ENCODE measurements at regions not wholly inside any gene's neighbourhood (a gene's known extent, or its start where the extent isn't known, plus 50 kb on each side); places are given as distances from the start of the nearest gene placed in this dataset.

GRCh38 chr2:62304429-62305417 is 108.8 kb downstream of the B3GNT2 start:
- H3F3A ChIP-seq (ENCODE audit: insufficient read depth, low read depth), result peaks cover 63% of the 10 kb centered on the region
- TF ChIP-seq EZH2 (IDR thresholded peaks at IDR 0.05; ENCODE audit: low read depth) (no peak), CTCF (conservative IDR thresholded peaks at IDR 0.05) (no peak)
- H3K4me2 ChIP-seq, result peak overlapping the region; percentile 85
- H3K79me2 ChIP-seq (ENCODE audit: low read depth), result no peaks in the 10 kb centered on the region
- ChIA-PET CTCF (interaction anchor here (1.2 kb wide), 1 partner anchor 107 kb away, joined by 6 read pairs; no protein-coding TSS in a partner anchor), POLR2A (ENCODE audit: unreplicated experiment) (interaction anchor here (0.5 to 0.7 kb wide), 5 partner anchors 11 to 143 kb away, joined by 3 to 4 read pairs (median 4); no protein-coding TSS in a partner anchor)
- DNase-seq, result peak; percentile 96 to 100
- intact Hi-C loops (cut with micrococcal nuclease; ENCODE audit: unreplicated experiment), result loop anchor here (1.0 to 10.0 kb wide), 8 partner anchors 11 to 542 kb away; partner anchors contain the start of gene EHBP1
- H3K27me3 ChIP-seq (ENCODE audit: insufficient read depth, low read depth), result no peaks in the 10 kb centered on the region
- peak overlapping the region; percentile 68 for H2AFZ ChIP-seq
- H3K36me3 ChIP-seq (ENCODE audit: low read depth), result no peaks in the 10 kb centered on the region
- H3K9me3 ChIP-seq (ENCODE audit: insufficient read depth, low read depth), result no peaks in the 10 kb centered on the region
- H3K4me3 ChIP-seq, result peak overlapping the region; percentile 26; the same call in 1 of the 2 replicates
- TSS peak; percentile 84 for BruUV-seq (replicated peaks)
- H4K20me1 ChIP-seq (ENCODE audit: insufficient read depth), result no peaks in the 10 kb centered on the region
- peak overlapping the region; percentile 99 for H3K27ac ChIP-seq
- peaks cover 64% of the 10 kb centered on the region for H3K4me1 ChIP-seq (replicated peaks; ENCODE audit: insufficient read depth)
- no peaks in the 10 kb centered on the region for H3K9me2 ChIP-seq (ENCODE audit: insufficient read depth)

DNA sequence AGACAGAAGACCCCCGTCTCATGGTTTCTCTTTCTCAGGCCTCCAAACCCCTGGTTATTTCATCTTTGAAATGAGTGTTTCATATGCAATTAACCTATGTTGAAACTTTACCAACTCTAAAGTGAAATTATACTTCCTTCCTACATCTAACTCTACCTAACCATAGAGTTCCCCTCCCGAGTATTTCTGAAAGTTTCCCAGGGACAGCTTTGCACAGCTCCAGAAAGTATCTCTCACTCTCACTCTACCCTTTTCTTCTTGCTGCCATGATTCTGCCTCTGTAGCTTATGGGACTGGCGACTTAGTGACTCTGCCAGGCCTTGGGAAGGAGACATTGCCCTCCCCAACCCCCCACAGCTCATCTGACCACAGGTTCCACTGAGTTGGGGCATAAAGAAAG is 107.9 kb downstream of the B3GNT2 start:
- Histone ChIP-seq H3K27ac (peak overlapping the region; percentile 99), H3K36me3 (ENCODE audit: low read depth) (no peaks in the 10 kb centered on the region), H3K27me3 (ENCODE audit: insufficient read depth, low read depth) (no peaks in the 10 kb centered on the region), H3K4me2 (peak overlapping the region; percentile 85), H3K79me2 (ENCODE audit: low read depth) (no peaks in the 10 kb centered on the region), H2AFZ (peak overlapping the region; percentile 68; the same call in 1 of the 2 replicates), H3K9me2 (ENCODE audit: insufficient read depth) (no peaks in the 10 kb centered on the region), H3K4me1 (replicated peaks; ENCODE audit: insufficient read depth) (peaks cover 62% of the 10 kb centered on the region), H3K9me3 (ENCODE audit: insufficient read depth, low read depth) (no peaks in the 10 kb centered on the region), H3K4me3 (peak overlapping the region; percentile 26; the same call in 1 of the 2 replicates), H4K20me1 (ENCODE audit: insufficient read depth) (no peaks in the 10 kb centered on the region), H3F3A (ENCODE audit: insufficient read depth, low read depth) (peaks cover 63% of the 10 kb centered on the region)
- DNase-seq, result no peak
- no TSS peak for BruUV-seq (replicated peaks)
- ChIA-PET CTCF (no interaction called here), POLR2A (ENCODE audit: unreplicated experiment) (interaction anchor here (0.6 kb wide), 1 partner anchor 26 kb away, joined by 4 read pairs; no protein-coding TSS in a partner anchor)
- TF ChIP-seq EZH2 (IDR thresholded peaks at IDR 0.05; ENCODE audit: low read depth) (no peak), CTCF (conservative IDR thresholded peaks at IDR 0.05) (no peak)
- intact Hi-C loops (cut with micrococcal nuclease; ENCODE audit: unreplicated experiment), result loop anchor here (1.0 to 10.0 kb wide), 3 partner anchors 10 to 389 kb away; no protein-coding TSS in a partner anchor

GRCh38 chr2:62302631-62303435 is 106.9 kb downstream of the B3GNT2 start:
- no peaks in the 10 kb centered on the region for H3K79me2 ChIP-seq (ENCODE audit: low read depth)
- CTCF ChIA-PET, result no interaction called here
- H2AFZ ChIP-seq, result no peak overlapping the region
- no peaks in the 10 kb centered on the region for H3K27me3 ChIP-seq (ENCODE audit: insufficient read depth, low read depth)
- no TSS peak for BruUV-seq (replicated peaks)
- POLR2A ChIA-PET (ENCODE audit: unreplicated experiment), result no interaction called here
- H3F3A ChIP-seq (ENCODE audit: insufficient read depth, low read depth), result peaks cover 57% of the 10 kb centered on the region
- H3K9me2 ChIP-seq (ENCODE audit: insufficient read depth), result no peaks in the 10 kb centered on the region; the same call in 1 of the 2 replicates
- H3K4me3 ChIP-seq, result no peak overlapping the region
- TF ChIP-seq EZH2 (IDR thresholded peaks at IDR 0.05; ENCODE audit: low read depth), result no peak
- TF ChIP-seq CTCF (conservative IDR thresholded peaks at IDR 0.05), result no peak
- no peak for DNase-seq
- intact Hi-C loops (cut with micrococcal nuclease; ENCODE audit: unreplicated experiment), result loop anchor here (10.0 kb wide), 1 partner anchor 388 kb away; no protein-coding TSS in a partner anchor
- H4K20me1 ChIP-seq (ENCODE audit: insufficient read depth), result no peaks in the 10 kb centered on the region
- H3K4me2 ChIP-seq, result peak overlapping the region; percentile 85; the same call in 1 of the 2 replicates
- no peaks in the 10 kb centered on the region for H3K36me3 ChIP-seq (ENCODE audit: low read depth)
- peak overlapping the region; percentile 99 for H3K27ac ChIP-seq
- H3K4me1 ChIP-seq (replicated peaks; ENCODE audit: insufficient read depth), result peaks cover 52% of the 10 kb centered on the region
- no peaks in the 10 kb centered on the region for H3K9me3 ChIP-seq (ENCODE audit: insufficient read depth, low read depth)

Data from PC-9 (cell line).